AG04449 (cell line): ENCODE measurements at regions not wholly inside any gene's neighbourhood (a gene's known extent, or its start where the extent isn't known, plus 50 kb on each side); places are given as distances from the start of the nearest gene placed in this dataset.

Experiments used
- CTCF ChIA-PET: fragments of 350-600 bp; formaldehyde crosslinking; extraction: SDS; loops from one replicate; lab custom pipeline; 2021; ENCODE audit warnings: antibody characterized with exemption; lab: Yijun Ruan, JAX
- POLR2A ChIA-PET: fragments of 400-600, 350-600 bp; formaldehyde crosslinking; extraction: SDS; loops from one replicate; lab custom pipeline; 2020; ENCODE audit warnings: antibody characterized with exemption, inconsistent platforms; lab: Yijun Ruan, JAX
- DNase-seq: peaks from one replicate; pipeline ENCODE4 v3.0.0-alpha.2; 2010; ENCODE audit warnings: low read depth, low spot score
- H3K4me3 ChIP-seq: 2 replicates; pipeline ENCODE4 v1.5.1; 2011; ENCODE audit warnings: low read depth, mild to moderate bottlenecking, control low read depth, low read length
- CTCF ChIP-seq: IDR thresholded peaks from one replicate; pipeline ENCODE4 v1.5.1; 2011; ENCODE audit warnings: mild to moderate bottlenecking, moderate library complexity, low read length, control low read depth, inconsistent platforms; ENCODE audit not compliant: insufficient read depth; ENCODE audit errors: missing control alignments

- H3K4me3 ChIP-seq = no peak overlapping the region
- no peak for DNase-seq
- CTCF ChIA-PET = interaction anchor here (1.3 to 1.6 kb wide), 2 partner anchors 9 to 618 kb away, joined by 4 to 5 read pairs; no protein-coding TSS in a partner anchor
- POLR2A ChIA-PET = no interaction called here
- no peak for TF ChIP-seq CTCF
Measured at GRCh38 chr11:119489087-119489486, 66.1 kb upstream of the THY1 start.

GRCh38 chr11:119488256-119488995 is 65.5 kb upstream of the THY1 start:
- POLR2A ChIA-PET = no interaction called here
- no peak overlapping the region for H3K4me3 ChIP-seq
- no peak for TF ChIP-seq CTCF
- DNase-seq = no peak
- CTCF ChIA-PET = interaction anchor here (1.6 to 2.3 kb wide), 3 partner anchors 8 to 620 kb away, joined by 5 to 11 read pairs (median 7); no protein-coding TSS in a partner anchor

GRCh38 chr11:119486691-119487259 is 63.8 kb upstream of the THY1 start:
- DNase-seq = no peak
- TF ChIP-seq CTCF = no peak
- CTCF ChIA-PET = interaction anchor here (1.2 to 6.7 kb wide), 4 partner anchors 9 to 621 kb away, joined by 3 to 58 read pairs (median 9); no protein-coding TSS in a partner anchor
- POLR2A ChIA-PET = no interaction called here
- no peak overlapping the region for H3K4me3 ChIP-seq

GRCh38 chr11:119486016-119486415 is 63.0 kb upstream of the THY1 start:
- ChIA-PET POLR2A (no interaction called here), CTCF (interaction anchor here (1.2 to 6.7 kb wide), 4 partner anchors 8 to 622 kb away, joined by 3 to 58 read pairs (median 7); no protein-coding TSS in a partner anchor)
- no peak overlapping the region for H3K4me3 ChIP-seq
- no peak for TF ChIP-seq CTCF
- no peak for DNase-seq

- POLR2A ChIA-PET = no interaction called here
- no peak overlapping the region for H3K4me3 ChIP-seq
- DNase-seq = no peak
- TF ChIP-seq CTCF = no peak
- CTCF ChIA-PET = interaction anchor here (1.3 to 18.4 kb wide), 5 partner anchors 10 to 818 kb away, joined by 3 to 425 read pairs (median 5); partner anchors contain the start of gene USP2
Measured at GRCh38 chr11:119484741-119485605, 62.0 kb upstream of the THY1 start.
